GM12878 (cell line): ENCODE measurements at regions not wholly inside any gene's neighbourhood (a gene's known extent, or its start where the extent isn't known, plus 50 kb on each side); places are given as distances from the start of the nearest gene placed in this dataset.

ENCODE experiments used
- ATAC-seq: fragments of 200-7000 bp; cut with Tn5 transposase; 3 replicates; pipeline ENCODE4 v1.9.1; 2020; ENCODE audit warnings: mild to moderate bottlenecking, moderate library complexity
- BruUV-seq: library from RNA; stranded (reverse); fragments of 400-500 nt; replicated peaks from 2 replicates; lab custom pipeline; 2021; lab: Mats Ljungman, UMichigan
- CTCF ChIA-PET: fragments of 300-600 bp; sonication (Branson Sonifier 250); formaldehyde crosslinking; extraction: SDS; loops from one replicate; lab custom pipeline; 2021; ENCODE audit warnings: inconsistent platforms; lab: Yijun Ruan, JAX
- POLR2A ChIA-PET: fragments of 350-600 bp; formaldehyde crosslinking; extraction: SDS; loops from one replicate; lab custom pipeline; 2021; ENCODE audit warnings: inconsistent platforms; lab: Charles Lee
- RAD21 ChIA-PET: fragments of 300-600 bp; sonication (Branson Sonifier 250); formaldehyde crosslinking; loops from one replicate; lab custom pipeline; 2023; ENCODE audit warnings: antibody characterized with exemption; ENCODE audit not compliant: unreplicated experiment; lab: Charles Lee
- SMC1A ChIA-PET: fragments of 300-600 bp; sonication (Branson Sonifier 250); formaldehyde crosslinking; loops from one replicate; lab custom pipeline; 2023; ENCODE audit not compliant: unreplicated experiment, uncharacterized antibody; lab: Charles Lee
- DNase-seq: peaks from one replicate; pipeline ENCODE4 v3.0.0-alpha.2; 2011; ENCODE audit warnings: low read depth, low spot score
- FAIRE-seq: peaks from 3 replicates; lab custom pipeline; 2011; peaks lifted over from hg19 to GRCh38; lab: Jason Lieb, UNC
- H2AFZ ChIP-seq: 2 replicates; pipeline ENCODE4 v1.6.0; 2011; ENCODE audit warnings: low read depth, low read length, control low read depth; ENCODE audit not compliant: control insufficient read depth
- H3K27ac ChIP-seq: 2 replicates; pipeline ENCODE4 v1.5.1; 2011; ENCODE audit warnings: control low read depth; ENCODE audit not compliant: control insufficient read depth, insufficient read depth
- H3K27me3 ChIP-seq, 2 experiments: replicated peaks in 1 of 2; 2 replicates each; pipeline versions ENCODE4 v1.6.0 to v1.6.1; 2011; ENCODE audit warnings: low read length in 1 of 2; ENCODE audit not compliant: control insufficient read depth in 2 of 2, insufficient read depth in 2 of 2
- H3K36me3 ChIP-seq, 2 experiments: 2 replicates each; pipeline ENCODE4 v1.5.1; 2011; ENCODE audit warnings: low read length in 1 of 2; ENCODE audit not compliant: control insufficient read depth in 2 of 2, insufficient read depth in 2 of 2
- H3K4me1 ChIP-seq: 2 replicates; pipeline ENCODE4 v1.6.1; 2011; ENCODE audit warnings: mild to moderate bottlenecking, low read length, moderate library complexity, mixed read lengths; ENCODE audit not compliant: control insufficient read depth, insufficient read depth
- H3K4me2 ChIP-seq: 2 replicates; pipeline ENCODE4 v1.6.0; 2011; ENCODE audit warnings: control low read depth; ENCODE audit not compliant: control insufficient read depth, insufficient read depth
- H3K4me3 ChIP-seq: fragments of 200-600 bp; sonication (generic); 2 replicates; pipeline ENCODE4 v1.5.1; 2016
- H3K79me2 ChIP-seq: 2 replicates; pipeline ENCODE4 v1.6.0; 2011; ENCODE audit warnings: low read length; ENCODE audit not compliant: control insufficient read depth, insufficient read depth
- H3K9ac ChIP-seq: 2 replicates; pipeline ENCODE4 v1.8.0; 2011; ENCODE audit warnings: low read length, control low read depth, mixed read lengths; ENCODE audit not compliant: control insufficient read depth, insufficient read depth
- H3K9me3 ChIP-seq: replicated peaks from 3 replicates; pipeline ENCODE4 v1.5.1; 2011; ENCODE audit warnings: mild to moderate bottlenecking, low read length; ENCODE audit not compliant: control insufficient read depth, insufficient read depth
- H4K20me1 ChIP-seq: 2 replicates; pipeline ENCODE4 v1.6.0; 2011; ENCODE audit not compliant: control insufficient read depth, insufficient read depth
- BHLHE40 ChIP-seq, 2 experiments: fragments of 450-650 bp in 1 of 2; IDR thresholded peaks; 2 replicates each; pipeline ENCODE4 v1.6.1; 2011 to 2017; ENCODE audit warnings: low read depth in 2 of 2, borderline replicate concordance in 1 of 2, improper control_type of control experiment in 1 of 2, low read length in 1 of 2, mild to moderate bottlenecking in 1 of 2
- CEBPB ChIP-seq, 2 experiments: fragments of 150-350 bp in 1 of 2; IDR thresholded peaks; 2 replicates each; pipeline ENCODE4 v1.6.1; 2012 to 2014; ENCODE audit warnings: low read depth in 2 of 2, low read length in 2 of 2, borderline replicate concordance in 1 of 2, inconsistent platforms in 1 of 2
- ETV6 ChIP-seq, 2 experiments: fragments of 450-650 bp in 1 of 2; IDR thresholded peaks in 1 of 2; conservative IDR thresholded peaks in 1 of 2; 2 replicates each; pipeline ENCODE4 v1.6.1; 2014; ENCODE audit warnings: antibody characterized with exemption in 1 of 2, borderline replicate concordance in 1 of 2, low read depth in 1 of 2, mild to moderate bottlenecking in 1 of 2, moderate library complexity in 1 of 2
- FOS ChIP-seq: IDR thresholded peaks from 3 replicates; pipeline ENCODE4 v1.6.1; 2011; ENCODE audit warnings: borderline replicate concordance; ENCODE audit not compliant: insufficient read length; ENCODE audit errors: extremely low read depth
- RFX5 ChIP-seq: IDR thresholded peaks from 2 replicates; pipeline ENCODE4 v1.6.1; 2011; ENCODE audit warnings: low read depth, low read length, improper control_type of control experiment
- TAF1 ChIP-seq: IDR thresholded peaks from 2 replicates; pipeline ENCODE4 v1.6.1; 2011; ENCODE audit warnings: mild to moderate bottlenecking, low read depth, low read length, borderline replicate concordance
- ZNF217 ChIP-seq: fragments of 450-650 bp; IDR thresholded peaks from 2 replicates; pipeline ENCODE4 v1.6.1; 2017; ENCODE audit warnings: antibody characterized with exemption, mild to moderate bottlenecking
- in situ Hi-C: fragments of 300-500 bp; cut with MboI; formaldehyde crosslinking; loops from 9 replicates; pipeline ENCODE4 v1.14.3; 2018; ENCODE audit warnings: mixed read lengths
- intact Hi-C: fragments of 100-400 bp; cut with micrococcal nuclease; formaldehyde crosslinking; loops from one replicate; pipeline ENCODE4 v1.14.2; 2022; ENCODE audit not compliant: unreplicated experiment
- TF ChIP-seq, protein P1 (sequence below): fragments of 450-650 bp; IDR thresholded peaks from 2 replicates; pipeline ENCODE4 v1.6.1; 2018; ENCODE audit warnings: mild to moderate bottlenecking, low read depth, moderate library complexity; ENCODE audit not compliant: partially characterized antibody
- TF ChIP-seq, protein P2 (sequence below): fragments of 450-650 bp; IDR thresholded peaks from 2 replicates; pipeline ENCODE4 v1.6.1; 2017; ENCODE audit warnings: mild to moderate bottlenecking, moderate library complexity
- TF ChIP-seq, protein P3 (sequence below): fragments of 450-650 bp; formaldehyde crosslinking; IDR thresholded peaks from 2 replicates; pipeline ENCODE4 v1.4.0; 2022; ENCODE audit warnings: mild to moderate bottlenecking, moderate library complexity

DNA sequence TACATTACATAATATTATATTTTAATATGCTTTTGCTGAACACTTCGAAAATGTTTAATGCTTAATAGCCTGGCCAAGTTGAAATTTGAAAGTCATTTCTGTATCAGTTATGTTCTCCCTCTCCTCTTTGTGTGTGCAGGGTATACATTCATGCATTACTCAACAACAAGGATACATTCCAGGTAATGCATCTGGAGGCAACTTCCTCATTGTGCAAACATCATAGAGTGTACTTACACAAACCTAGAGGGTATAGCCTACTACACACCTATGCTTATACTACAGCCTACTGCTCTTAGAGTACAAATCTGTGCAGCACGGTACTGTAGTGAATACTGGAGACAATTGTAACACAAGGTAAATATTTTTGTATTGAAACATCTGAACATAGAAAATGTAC lies 407.3 kb downstream of the MRPL39 start (continued):
- TF ChIP-seq, protein P1, sequence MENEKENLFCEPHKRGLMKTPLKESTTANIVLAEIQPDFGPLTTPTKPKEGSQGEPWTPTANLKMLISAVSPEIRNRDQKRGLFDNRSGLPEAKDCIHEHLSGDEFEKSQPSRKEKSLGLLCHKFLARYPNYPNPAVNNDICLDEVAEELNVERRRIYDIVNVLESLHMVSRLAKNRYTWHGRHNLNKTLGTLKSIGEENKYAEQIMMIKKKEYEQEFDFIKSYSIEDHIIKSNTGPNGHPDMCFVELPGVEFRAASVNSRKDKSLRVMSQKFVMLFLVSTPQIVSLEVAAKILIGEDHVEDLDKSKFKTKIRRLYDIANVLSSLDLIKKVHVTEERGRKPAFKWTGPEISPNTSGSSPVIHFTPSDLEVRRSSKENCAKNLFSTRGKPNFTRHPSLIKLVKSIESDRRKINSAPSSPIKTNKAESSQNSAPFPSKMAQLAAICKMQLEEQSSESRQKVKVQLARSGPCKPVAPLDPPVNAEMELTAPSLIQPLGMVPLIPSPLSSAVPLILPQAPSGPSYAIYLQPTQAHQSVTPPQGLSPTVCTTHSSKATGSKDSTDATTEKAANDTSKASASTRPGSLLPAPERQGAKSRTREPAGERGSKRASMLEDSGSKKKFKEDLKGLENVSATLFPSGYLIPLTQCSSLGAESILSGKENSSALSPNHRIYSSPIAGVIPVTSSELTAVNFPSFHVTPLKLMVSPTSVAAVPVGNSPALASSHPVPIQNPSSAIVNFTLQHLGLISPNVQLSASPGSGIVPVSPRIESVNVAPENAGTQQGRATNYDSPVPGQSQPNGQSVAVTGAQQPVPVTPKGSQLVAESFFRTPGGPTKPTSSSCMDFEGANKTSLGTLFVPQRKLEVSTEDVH: no peak

DNA sequence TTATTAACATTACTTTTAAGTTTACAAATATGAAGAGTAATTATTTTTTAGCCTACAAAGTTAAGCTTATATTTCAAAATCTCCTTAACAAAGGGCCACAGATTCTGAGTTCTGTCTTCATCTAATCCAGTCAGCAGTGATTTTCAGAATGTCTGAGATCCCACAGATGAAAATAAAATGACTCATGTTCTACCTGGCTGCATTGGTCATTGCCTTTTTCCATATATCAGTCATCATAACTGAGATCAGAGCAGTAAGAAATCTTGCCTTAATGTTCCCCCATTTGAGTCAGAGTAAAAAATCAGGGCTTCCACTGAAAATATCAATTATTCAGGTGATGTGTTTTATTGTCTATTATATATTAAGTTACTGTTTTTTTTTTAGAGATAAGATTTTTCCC lies 416.1 kb downstream of the MRPL39 start:
- CTCF ChIA-PET: interaction anchor here (0.6 to 3.3 kb wide), 4 partner anchors 8 to 861 kb away, joined by 3 to 14 read pairs (median 3); no protein-coding TSS in a partner anchor
- FAIRE-seq (peak; percentile 82), DNase-seq (peak; percentile 65), ATAC-seq (peak; percentile 72)
- Histone ChIP-seq H3K4me2 (no peak overlapping the region; the same call in 1 of the 2 replicates), H2AFZ (no peak overlapping the region), H4K20me1 (no peaks in the 10 kb centered on the region), H3K9ac (no peak overlapping the region), H3K27ac (no peak overlapping the region), H3K9me3 (no peaks in the 10 kb centered on the region; the same call in 1 of the 3 replicates), H3K79me2 (no peaks in the 10 kb centered on the region), H3K36me3 (no peaks in the 10 kb centered on the region), H3K27me3 (no peaks in the 10 kb centered on the region), H3K4me3 (no peak overlapping the region), H3K4me1 (peaks cover 23% of the 10 kb centered on the region; the same call in 1 of the 2 replicates)
- SMC1A ChIA-PET: interaction anchor here (1.8 to 3.8 kb wide), 3 partner anchors 11 to 107 kb away, joined by 7 to 21 read pairs (median 7); no protein-coding TSS in a partner anchor
- no TSS peak for BruUV-seq
- RAD21 ChIA-PET: no interaction called here
- POLR2A ChIA-PET: no interaction called here
- intact Hi-C loops (loop anchor here (2.0 kb wide), 1 partner anchor 108 kb away; no protein-coding TSS in a partner anchor), in situ Hi-C loops (no loop called here)
- TF ChIP-seq, protein P2, sequence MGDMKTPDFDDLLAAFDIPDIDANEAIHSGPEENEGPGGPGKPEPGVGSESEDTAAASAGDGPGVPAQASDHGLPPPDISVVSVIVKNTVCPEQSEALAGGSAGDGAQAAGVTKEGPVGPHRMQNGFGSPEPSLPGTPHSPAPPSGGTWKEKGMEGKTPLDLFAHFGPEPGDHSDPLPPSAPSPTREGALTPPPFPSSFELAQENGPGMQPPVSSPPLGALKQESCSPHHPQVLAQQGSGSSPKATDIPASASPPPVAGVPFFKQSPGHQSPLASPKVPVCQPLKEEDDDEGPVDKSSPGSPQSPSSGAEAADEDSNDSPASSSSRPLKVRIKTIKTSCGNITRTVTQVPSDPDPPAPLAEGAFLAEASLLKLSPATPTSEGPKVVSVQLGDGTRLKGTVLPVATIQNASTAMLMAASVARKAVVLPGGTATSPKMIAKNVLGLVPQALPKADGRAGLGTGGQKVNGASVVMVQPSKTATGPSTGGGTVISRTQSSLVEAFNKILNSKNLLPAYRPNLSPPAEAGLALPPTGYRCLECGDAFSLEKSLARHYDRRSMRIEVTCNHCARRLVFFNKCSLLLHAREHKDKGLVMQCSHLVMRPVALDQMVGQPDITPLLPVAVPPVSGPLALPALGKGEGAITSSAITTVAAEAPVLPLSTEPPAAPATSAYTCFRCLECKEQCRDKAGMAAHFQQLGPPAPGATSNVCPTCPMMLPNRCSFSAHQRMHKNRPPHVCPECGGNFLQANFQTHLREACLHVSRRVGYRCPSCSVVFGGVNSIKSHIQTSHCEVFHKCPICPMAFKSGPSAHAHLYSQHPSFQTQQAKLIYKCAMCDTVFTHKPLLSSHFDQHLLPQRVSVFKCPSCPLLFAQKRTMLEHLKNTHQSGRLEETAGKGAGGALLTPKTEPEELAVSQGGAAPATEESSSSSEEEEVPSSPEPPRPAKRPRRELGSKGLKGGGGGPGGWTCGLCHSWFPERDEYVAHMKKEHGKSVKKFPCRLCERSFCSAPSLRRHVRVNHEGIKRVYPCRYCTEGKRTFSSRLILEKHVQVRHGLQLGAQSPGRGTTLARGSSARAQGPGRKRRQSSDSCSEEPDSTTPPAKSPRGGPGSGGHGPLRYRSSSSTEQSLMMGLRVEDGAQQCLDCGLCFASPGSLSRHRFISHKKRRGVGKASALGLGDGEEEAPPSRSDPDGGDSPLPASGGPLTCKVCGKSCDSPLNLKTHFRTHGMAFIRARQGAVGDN: no peak
- TF ChIP-seq BHLHE40 (IDR thresholded peaks at IDR 0.05; ENCODE audit: borderline replicate concordance in 1 of 2, low read depth in 2 of 2, low read length in 1 of 2) (no peak), TAF1 (no peak), FOS (no peak), ETV6 (conservative IDR thresholded peaks at IDR 0.05 in 1 of 2, IDR thresholded peaks at IDR 0.05 in 1 of 2; ENCODE audit: borderline replicate concordance in 1 of 2, low read depth in 1 of 2) (no peak), ZNF217 (no peak), CEBPB (IDR thresholded peaks at IDR 0.05; ENCODE audit: borderline replicate concordance in 1 of 2, low read depth in 2 of 2, low read length in 2 of 2) (0 out of 4 replicates have a peak, but pooled peaks of 1 of the 2 experiments have one; percentile 33), RFX5 (no peak)
- TF ChIP-seq, protein P3, sequence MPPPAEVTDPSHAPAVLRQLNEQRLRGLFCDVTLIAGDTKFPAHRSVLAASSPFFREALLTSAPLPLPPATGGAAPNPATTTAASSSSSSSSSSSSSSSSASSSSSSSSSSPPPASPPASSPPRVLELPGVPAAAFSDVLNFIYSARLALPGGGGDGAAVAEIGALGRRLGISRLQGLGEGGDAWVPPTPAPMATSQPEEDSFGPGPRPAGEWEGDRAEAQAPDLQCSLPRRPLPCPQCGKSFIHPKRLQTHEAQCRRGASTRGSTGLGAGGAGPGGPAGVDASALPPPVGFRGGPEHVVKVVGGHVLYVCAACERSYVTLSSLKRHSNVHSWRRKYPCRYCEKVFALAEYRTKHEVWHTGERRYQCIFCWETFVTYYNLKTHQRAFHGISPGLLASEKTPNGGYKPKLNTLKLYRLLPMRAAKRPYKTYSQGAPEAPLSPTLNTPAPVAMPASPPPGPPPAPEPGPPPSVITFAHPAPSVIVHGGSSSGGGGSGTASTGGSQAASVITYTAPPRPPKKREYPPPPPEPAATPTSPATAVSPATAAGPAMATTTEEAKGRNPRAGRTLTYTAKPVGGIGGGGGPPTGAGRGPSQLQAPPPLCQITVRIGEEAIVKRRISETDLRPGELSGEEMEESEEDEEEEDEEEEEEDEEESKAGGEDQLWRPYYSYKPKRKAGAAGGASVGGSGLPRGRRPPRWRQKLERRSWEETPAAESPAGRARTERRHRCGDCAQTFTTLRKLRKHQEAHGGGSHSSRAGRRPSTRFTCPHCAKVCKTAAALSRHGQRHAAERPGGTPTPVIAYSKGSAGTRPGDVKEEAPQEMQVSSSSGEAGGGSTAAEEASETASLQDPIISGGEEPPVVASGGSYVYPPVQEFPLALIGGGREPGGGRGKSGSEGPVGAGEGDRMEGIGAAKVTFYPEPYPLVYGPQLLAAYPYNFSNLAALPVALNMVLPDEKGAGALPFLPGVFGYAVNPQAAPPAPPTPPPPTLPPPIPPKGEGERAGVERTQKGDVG (CRISPR knock-in tag): no peak
